Endodermal cell (in vitro differentiated cells): ENCODE measurements at regions not wholly inside any gene's neighbourhood (a gene's known extent, or its start where the extent isn't known, plus 50 kb on each side); places are given as distances from the start of the nearest gene placed in this dataset.

ENCODE experiments used
- DNase-seq: peaks from one replicate; pipeline ENCODE4 v3.0.0-alpha.2; 2017
- H3K27ac ChIP-seq: 2 replicates; pipeline ENCODE4 v1.5.1; 2013; ENCODE audit warnings: mild to moderate bottlenecking, low read depth, low read length, moderate library complexity
- H3K27me3 ChIP-seq: 2 replicates; pipeline ENCODE4 v1.6.1; 2013; ENCODE audit warnings: mild to moderate bottlenecking, low read length, moderate library complexity; ENCODE audit not compliant: insufficient read depth, control insufficient read depth, poor library complexity, severe bottlenecking
- H3K36me3 ChIP-seq: 2 replicates; pipeline ENCODE4 v1.7.0; 2013; ENCODE audit warnings: mild to moderate bottlenecking, low read length, moderate library complexity; ENCODE audit not compliant: control insufficient read depth, insufficient read depth
- H3K4me1 ChIP-seq: one replicate; pipeline ENCODE4 v1.7.0; 2013; ENCODE audit warnings: low read length; ENCODE audit not compliant: control insufficient read depth, insufficient read depth
- H3K4me3 ChIP-seq: 2 replicates; pipeline ENCODE4 v1.5.1; 2013; ENCODE audit warnings: mild to moderate bottlenecking, low read length, moderate library complexity
- H3K9ac ChIP-seq: 2 replicates; pipeline ENCODE4 v1.6.1; 2013; ENCODE audit warnings: mild to moderate bottlenecking, low read length, moderate library complexity; ENCODE audit not compliant: poor library complexity, severe bottlenecking; ENCODE audit errors: extremely low read depth
- H3K9me3 ChIP-seq: 2 replicates; pipeline ENCODE4 v1.6.1; 2013; ENCODE audit warnings: mild to moderate bottlenecking, low read length, moderate library complexity; ENCODE audit not compliant: control insufficient read depth
- H3K27ac Mint-ChIP-seq: 2 replicates; pipeline ENCODE4 v1.8.0; 2020; ENCODE audit warnings: mixed read lengths
- H3K27me3 Mint-ChIP-seq: 2 replicates; pipeline ENCODE4 v1.8.0; 2021; ENCODE audit warnings: mild to moderate bottlenecking, mixed read lengths; ENCODE audit not compliant: insufficient read depth
- H3K36me3 Mint-ChIP-seq: 2 replicates; pipeline ENCODE4 v1.8.0; 2020; ENCODE audit warnings: low read depth, mixed read lengths
- H3K4me1 Mint-ChIP-seq: 2 replicates; pipeline ENCODE4 v1.8.0; 2020; ENCODE audit warnings: mixed read lengths
- H3K4me3 Mint-ChIP-seq: 2 replicates; pipeline ENCODE4 v1.8.0; 2020; ENCODE audit warnings: mild to moderate bottlenecking, moderate library complexity, mixed read lengths
- H3K9me3 Mint-ChIP-seq: 2 replicates; pipeline ENCODE4 v1.8.0; 2020; ENCODE audit warnings: mild to moderate bottlenecking, mixed read lengths
- WGBS, 2 experiments: methylation state at CpG; one replicate each; pipeline versions ENCODE4 v1.1.5 to v1.1.7; 2013; ENCODE audit warnings: missing lambda C conversion rate in 2 of 2, mixed read lengths in 1 of 2; ENCODE audit not compliant: insufficient coverage in 1 of 2, insufficient read length in 1 of 2; 5-methylcytosine and 5-hydroxymethylcytosine counted together
- TF ChIP-seq, protein P1 (sequence below): fragments of 200-600 bp; sonication (generic); conservative IDR thresholded peaks from 2 replicates; pipeline ENCODE4 v1.5.0; 2021; ENCODE audit warnings: antibody characterized with exemption, mild to moderate bottlenecking

DNA sequence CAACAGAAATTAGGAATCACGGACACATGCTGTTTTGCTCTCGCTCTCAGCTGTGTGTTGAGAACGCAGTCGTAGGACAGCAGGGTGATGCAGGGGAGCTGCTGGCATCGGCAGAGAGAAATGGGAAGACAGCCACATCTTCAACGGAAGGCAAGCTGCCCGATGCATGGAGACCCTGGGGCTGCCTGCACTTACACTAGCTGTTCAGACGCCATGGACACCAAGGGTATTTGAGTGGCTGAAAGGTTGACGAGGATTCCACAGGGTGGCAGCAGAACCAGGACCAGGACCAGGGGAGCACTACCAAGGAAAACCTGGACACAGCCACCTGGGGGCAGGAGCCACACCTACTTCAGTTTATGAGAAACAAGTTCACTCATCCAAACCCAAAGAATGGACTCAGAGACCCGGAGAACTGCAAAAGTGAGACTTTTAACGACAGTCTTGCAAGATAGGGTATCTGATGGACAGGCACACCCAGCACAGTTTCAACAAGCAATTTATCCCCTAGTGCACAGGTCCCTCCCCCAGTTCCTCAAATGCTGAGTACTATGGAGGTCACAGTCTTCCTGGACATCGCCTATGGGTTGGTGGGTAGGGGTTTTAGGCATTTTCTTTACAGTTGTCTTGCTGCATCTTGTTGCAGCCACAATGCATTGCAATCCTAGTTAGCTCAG, 56.3 kb upstream of the ENTPD6 start:
- Histone ChIP-seq H3K27me3 (peaks cover 34% of the 10 kb centered on the region), H3K4me3 (no peak overlapping the region), H3K36me3 (no peaks in the 10 kb centered on the region), H3K27ac (no peak overlapping the region), H3K9ac (no peak overlapping the region), H3K4me1 (no peaks in the 10 kb centered on the region), H3K9me3 (peaks cover 6% of the 10 kb centered on the region)
- peaks cover 2% of the 10 kb centered on the region for H3K4me1 Mint-ChIP-seq
- DNase-seq = peak; percentile 58
- H3K27me3 Mint-ChIP-seq = peaks cover 19% of the 10 kb centered on the region
- H3K4me3 Mint-ChIP-seq = no peak overlapping the region
- H3K36me3 Mint-ChIP-seq = no peaks in the 10 kb centered on the region
- TF ChIP-seq, protein P1, sequence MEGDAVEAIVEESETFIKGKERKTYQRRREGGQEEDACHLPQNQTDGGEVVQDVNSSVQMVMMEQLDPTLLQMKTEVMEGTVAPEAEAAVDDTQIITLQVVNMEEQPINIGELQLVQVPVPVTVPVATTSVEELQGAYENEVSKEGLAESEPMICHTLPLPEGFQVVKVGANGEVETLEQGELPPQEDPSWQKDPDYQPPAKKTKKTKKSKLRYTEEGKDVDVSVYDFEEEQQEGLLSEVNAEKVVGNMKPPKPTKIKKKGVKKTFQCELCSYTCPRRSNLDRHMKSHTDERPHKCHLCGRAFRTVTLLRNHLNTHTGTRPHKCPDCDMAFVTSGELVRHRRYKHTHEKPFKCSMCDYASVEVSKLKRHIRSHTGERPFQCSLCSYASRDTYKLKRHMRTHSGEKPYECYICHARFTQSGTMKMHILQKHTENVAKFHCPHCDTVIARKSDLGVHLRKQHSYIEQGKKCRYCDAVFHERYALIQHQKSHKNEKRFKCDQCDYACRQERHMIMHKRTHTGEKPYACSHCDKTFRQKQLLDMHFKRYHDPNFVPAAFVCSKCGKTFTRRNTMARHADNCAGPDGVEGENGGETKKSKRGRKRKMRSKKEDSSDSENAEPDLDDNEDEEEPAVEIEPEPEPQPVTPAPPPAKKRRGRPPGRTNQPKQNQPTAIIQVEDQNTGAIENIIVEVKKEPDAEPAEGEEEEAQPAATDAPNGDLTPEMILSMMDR = peak; percentile 49
- WGBS, 2 experiments = 84% methylated on average over 6 to 12 of the region's 12 CpGs
- no peaks in the 10 kb centered on the region for H3K9me3 Mint-ChIP-seq
- no peak overlapping the region for H3K27ac Mint-ChIP-seq

DNA sequence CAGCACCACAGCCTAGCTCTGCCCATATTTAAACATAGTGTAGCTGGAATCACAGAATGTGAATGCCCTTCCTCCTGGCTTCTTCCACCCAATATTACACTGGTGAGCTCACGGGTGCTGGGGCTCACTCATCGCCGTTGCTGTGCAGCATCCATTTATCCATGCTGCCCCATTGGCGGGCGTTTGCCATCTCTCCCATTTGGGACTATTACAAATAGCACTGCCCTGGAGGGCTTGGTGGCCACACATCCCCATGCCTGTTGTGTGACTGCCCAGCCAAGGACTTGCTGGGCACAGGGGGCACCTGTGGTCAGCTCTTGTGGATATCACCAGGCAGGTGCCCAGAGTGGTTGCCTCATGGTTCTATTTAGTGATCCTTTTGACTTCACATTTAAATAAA, 54.5 kb upstream of the ENTPD6 start:
- H3K4me3 ChIP-seq = no peak overlapping the region
- peaks cover 51% of the 10 kb centered on the region for H3K27me3 ChIP-seq
- peaks cover 19% of the 10 kb centered on the region for H3K27me3 Mint-ChIP-seq
- 87 to 100% methylated on average over 4 to 5 of the region's 5 CpGs for WGBS, 2 experiments
- peaks cover 6% of the 10 kb centered on the region for H3K9me3 ChIP-seq
- no peak for DNase-seq
- H3K27ac Mint-ChIP-seq = no peak overlapping the region
- H3K4me3 Mint-ChIP-seq = no peak overlapping the region
- no peaks in the 10 kb centered on the region for H3K9me3 Mint-ChIP-seq
- no peaks in the 10 kb centered on the region for H3K36me3 Mint-ChIP-seq
- H3K27ac ChIP-seq = no peak overlapping the region
- no peaks in the 10 kb centered on the region for H3K36me3 ChIP-seq
- TF ChIP-seq, protein P1 = no peak
- H3K9ac ChIP-seq = no peak overlapping the region
- peaks cover 2% of the 10 kb centered on the region for H3K4me1 Mint-ChIP-seq
- no peaks in the 10 kb centered on the region for H3K4me1 ChIP-seq

DNA sequence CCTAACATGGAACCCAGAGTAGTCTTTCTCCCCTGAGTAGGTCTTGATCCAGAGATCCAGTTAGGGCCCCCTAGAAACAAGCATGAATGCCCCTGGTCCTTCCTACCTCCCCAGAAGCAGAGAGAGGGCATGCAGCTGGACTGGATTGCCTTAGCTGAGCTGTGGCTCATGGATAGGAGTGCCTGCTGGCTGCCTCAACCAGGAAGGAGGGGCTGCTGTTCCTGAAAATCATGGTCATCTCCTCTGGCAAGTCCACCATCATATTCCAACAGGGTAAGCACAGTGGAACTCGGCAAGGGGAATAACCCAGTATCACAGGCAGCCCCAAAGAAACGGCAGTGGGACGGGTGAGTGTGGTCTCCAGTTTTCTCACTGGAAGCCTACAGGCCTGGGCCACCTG, 53.1 kb upstream of the ENTPD6 start:
- peaks cover 33% of the 10 kb centered on the region for H3K27me3 Mint-ChIP-seq
- H3K36me3 ChIP-seq = no peaks in the 10 kb centered on the region
- H3K36me3 Mint-ChIP-seq = no peaks in the 10 kb centered on the region
- no peaks in the 10 kb centered on the region for H3K4me1 ChIP-seq
- no peak overlapping the region for H3K4me3 ChIP-seq
- peaks cover 62% of the 10 kb centered on the region for H3K27me3 ChIP-seq
- TF ChIP-seq, protein P1 = no peak
- WGBS, 2 experiments = 96% methylated on average over 3 of the region's 3 CpGs; no CpG with 5 or more reads in 1 of the 2 experiments
- no peak overlapping the region for H3K27ac ChIP-seq
- H3K9me3 Mint-ChIP-seq = no peaks in the 10 kb centered on the region
- H3K9ac ChIP-seq = no peak overlapping the region
- no peak overlapping the region for H3K4me3 Mint-ChIP-seq
- H3K27ac Mint-ChIP-seq = no peak overlapping the region
- no peak for DNase-seq
- no peaks in the 10 kb centered on the region for H3K4me1 Mint-ChIP-seq
- H3K9me3 ChIP-seq = no peaks in the 10 kb centered on the region
